H1 (cell line): ENCODE measurements at regions not wholly inside any gene's neighbourhood (a gene's known extent, or its start where the extent isn't known, plus 50 kb on each side); places are given as distances from the start of the nearest gene placed in this dataset.

ENCODE experiments used
- CTCF ChIA-PET: fragments of 300-600 bp; sonication (Branson Sonifier 250); formaldehyde crosslinking; loops from one replicate; lab custom pipeline; 2021; ENCODE audit not compliant: partially characterized antibody; lab: Charles Lee
- POLR2A ChIA-PET: fragments of 300-600 bp; sonication (Branson Sonifier 250); formaldehyde crosslinking; loops from one replicate; lab custom pipeline; 2021; ENCODE audit warnings: inconsistent platforms; ENCODE audit not compliant: partially characterized antibody; lab: Charles Lee
- DNase-seq, 2 experiments: peaks; one replicate each; pipeline versions ENCODE4 v3.0.0 to v3.0.0-alpha.2; 2010 to 2022; ENCODE audit warnings: low spot score in 2 of 2, low read depth in 1 of 2, mixed read lengths in 1 of 2
- FAIRE-seq: peaks from 2 replicates; lab custom pipeline; 2011; peaks lifted over from hg19 to GRCh38; lab: Jason Lieb, UNC
- H2AFZ ChIP-seq: 2 replicates; pipeline ENCODE4 v1.8.1; 2012; ENCODE audit warnings: low read length, inconsistent platforms
- H2AK5ac ChIP-seq: 2 replicates; pipeline ENCODE4 v1.6.1; 2013; ENCODE audit warnings: low read depth, low read length
- H2BK120ac ChIP-seq: replicated peaks from 2 replicates; pipeline ENCODE3; 2013; ENCODE audit warnings: low read depth, low read length, inconsistent platforms
- H2BK12ac ChIP-seq: 2 replicates; pipeline ENCODE4 v1.6.1; 2013; ENCODE audit warnings: low read depth, low read length
- H2BK15ac ChIP-seq: 2 replicates; pipeline ENCODE4 v1.6.1; 2013; ENCODE audit warnings: low read length
- H2BK20ac ChIP-seq: 2 replicates; pipeline ENCODE4 v1.6.1; 2013; ENCODE audit warnings: low read length
- H2BK5ac ChIP-seq: 2 replicates; pipeline ENCODE4 v1.6.1; 2013; ENCODE audit warnings: low read depth, low read length
- H3K14ac ChIP-seq: 2 replicates; pipeline ENCODE4 v1.6.1; 2013; ENCODE audit warnings: inconsistent platforms; ENCODE audit not compliant: insufficient read length
- H3K18ac ChIP-seq: 2 replicates; pipeline ENCODE4 v1.6.1; 2013; ENCODE audit warnings: low read length; ENCODE audit errors: extremely low read depth
- H3K23ac ChIP-seq: 2 replicates; pipeline ENCODE4 v1.6.1; 2013; ENCODE audit warnings: inconsistent platforms; ENCODE audit not compliant: insufficient read length
- H3K23me2 ChIP-seq: 2 replicates; pipeline ENCODE4 v1.6.1; 2013; ENCODE audit warnings: low read depth, low read length
- H3K27ac ChIP-seq: 2 replicates; pipeline ENCODE4 v1.6.1; 2011; ENCODE audit warnings: low read depth, low read length, inconsistent platforms
- H3K27me3 ChIP-seq, 4 experiments: replicated peaks in 1 of 4; 1 replicate in 1 of 4; 2 replicates in 3 of 4; pipeline versions ENCODE4 v1.6.1 to v1.8.1; 2011 to 2013; ENCODE audit warnings: low read length in 3 of 4, mild to moderate bottlenecking in 3 of 4, inconsistent platforms in 2 of 4, mixed read lengths in 2 of 4, moderate library complexity in 1 of 4; ENCODE audit not compliant: control insufficient read depth in 3 of 4, insufficient read depth in 3 of 4; ENCODE audit errors: extremely low read depth in 1 of 4
- H3K36me3 ChIP-seq, 4 experiments: 2 replicates each; pipeline versions ENCODE4 v1.6.1 to v1.8.1; 2011 to 2013; ENCODE audit warnings: mild to moderate bottlenecking in 4 of 4, low read length in 3 of 4, moderate library complexity in 2 of 4, control low read depth in 1 of 4, inconsistent platforms in 1 of 4; ENCODE audit not compliant: insufficient read depth in 4 of 4, control insufficient read depth in 2 of 4
- H3K4ac ChIP-seq: replicated peaks from 2 replicates; pipeline ENCODE3; 2013; ENCODE audit warnings: low read length, low read depth, mixed read lengths, inconsistent platforms; ENCODE audit not compliant: insufficient read length
- H3K4me1 ChIP-seq, 4 experiments: replicated peaks in 1 of 4; 1 replicate in 1 of 4; 2 replicates in 3 of 4; pipeline versions ENCODE4 v1.6.1 to v1.8.1; 2011 to 2013; ENCODE audit warnings: low read length in 3 of 4, inconsistent platforms in 2 of 4, mixed read lengths in 1 of 4; ENCODE audit not compliant: insufficient read depth in 4 of 4, control insufficient read depth in 3 of 4
- H3K4me2 ChIP-seq, 2 experiments: 2 replicates each; pipeline versions ENCODE4 v1.6.1 to v1.8.1; 2011 to 2013; ENCODE audit warnings: low read depth in 2 of 2, low read length in 2 of 2, control low read depth in 1 of 2, inconsistent platforms in 1 of 2, mild to moderate bottlenecking in 1 of 2; ENCODE audit not compliant: insufficient read depth in 1 of 2
- H3K4me3 ChIP-seq, 4 experiments: fragments of 200-600, 300-600 bp in 1 of 4; sonication (generic), shearing (Covaris generic), sonication (Bioruptor Twin) in 1 of 4; 2 replicates each; pipeline versions ENCODE4 v1.5.1 to v1.8.1; 2011 to 2016; ENCODE audit warnings: low read length in 4 of 4, low read depth in 3 of 4, control low read depth in 2 of 4, inconsistent platforms in 2 of 4, mild to moderate bottlenecking in 2 of 4, mixed read lengths in 1 of 4, moderate library complexity in 1 of 4; ENCODE audit not compliant: insufficient read depth in 2 of 4; ENCODE audit errors: extremely low read depth in 1 of 4
- H3K56ac ChIP-seq: replicated peaks from 2 replicates; pipeline ENCODE3; 2013; ENCODE audit warnings: low read depth, mild to moderate bottlenecking, mixed read lengths, low read length, inconsistent platforms; ENCODE audit not compliant: insufficient read length
- H3K79me1 ChIP-seq: 2 replicates; pipeline ENCODE4 v1.6.1; 2013; ENCODE audit warnings: low read depth, low read length, control low read depth
- H3K79me2 ChIP-seq, 2 experiments: 2 replicates each; pipeline versions ENCODE4 v1.6.1 to v1.8.1; 2012 to 2013; ENCODE audit warnings: low read length in 2 of 2, mild to moderate bottlenecking in 2 of 2, inconsistent platforms in 1 of 2; ENCODE audit not compliant: insufficient read depth in 2 of 2, control insufficient read depth in 1 of 2
- H3K9ac ChIP-seq, 4 experiments: replicated peaks in 1 of 4; 1 replicate in 1 of 4; 2 replicates in 3 of 4; pipeline versions ENCODE4 v1.6.1 to v1.8.1; 2011 to 2013; ENCODE audit warnings: low read depth in 3 of 4, low read length in 3 of 4, control low read depth in 2 of 4, mild to moderate bottlenecking in 2 of 4, moderate library complexity in 2 of 4, inconsistent platforms in 1 of 4; ENCODE audit errors: extremely low read depth in 1 of 4
- H3K9me3 ChIP-seq, 2 experiments: 2 replicates each; pipeline versions ENCODE4 v1.6.1 to v1.8.1; 2012 to 2013; ENCODE audit warnings: mild to moderate bottlenecking in 2 of 2, moderate library complexity in 2 of 2, control low read depth in 1 of 2, inconsistent platforms in 1 of 2, low read depth in 1 of 2, low read length in 1 of 2, mixed read lengths in 1 of 2; ENCODE audit not compliant: insufficient read depth in 2 of 2
- H4K20me1 ChIP-seq, 2 experiments: replicated peaks in 1 of 2; 2 replicates each; pipeline versions ENCODE3 to v1.8.1; 2011 to 2013; ENCODE audit warnings: inconsistent platforms in 2 of 2, low read length in 2 of 2, mild to moderate bottlenecking in 1 of 2; ENCODE audit not compliant: insufficient read depth in 2 of 2, control insufficient read depth in 1 of 2
- H4K5ac ChIP-seq: 2 replicates; pipeline ENCODE4 v1.6.1; 2013; ENCODE audit warnings: low read length, low read depth, mixed read lengths, inconsistent platforms; ENCODE audit not compliant: insufficient read length
- H4K8ac ChIP-seq: 2 replicates; pipeline ENCODE4 v1.8.0; 2013; ENCODE audit warnings: mild to moderate bottlenecking, moderate library complexity, low read length, inconsistent platforms; ENCODE audit not compliant: insufficient read depth; ENCODE audit errors: extremely low read depth
- H4K91ac ChIP-seq: replicated peaks from 2 replicates; pipeline ENCODE3; 2013; ENCODE audit warnings: low read length, mixed read lengths, inconsistent platforms; ENCODE audit not compliant: insufficient read length
- BCL11A ChIP-seq, 2 experiments: IDR thresholded peaks; one replicate each; pipeline ENCODE4 v1.6.1; 2011; ENCODE audit warnings: low read depth in 2 of 2, low read length in 2 of 2, mild to moderate bottlenecking in 2 of 2
- GABPA ChIP-seq: IDR thresholded peaks from 2 replicates; pipeline ENCODE4 v1.6.1; 2011; ENCODE audit warnings: mild to moderate bottlenecking, low read length, moderate library complexity, borderline replicate concordance; ENCODE audit not compliant: insufficient read depth
- SP4 ChIP-seq: IDR thresholded peaks from 2 replicates; pipeline ENCODE4 v1.6.1; 2012; ENCODE audit warnings: low read length, inconsistent platforms
- WGBS, 2 experiments: shearing (Covaris generic) in 1 of 2; methylation state at CpG; one replicate each; pipeline versions ENCODE4 v1.1.6 to v1.1.7; 2013 to 2015; ENCODE audit warnings: low lambda C conversion rate in 2 of 2, mixed read lengths in 2 of 2, inconsistent platforms in 1 of 2, low coverage in 1 of 2, missing lambda C conversion rate in 1 of 2; ENCODE audit not compliant: insufficient replicate concordance in 2 of 2, insufficient coverage in 1 of 2, insufficient read length in 1 of 2; ENCODE audit errors: extremely low coverage in 1 of 2, missing lambda C conversion rate in 1 of 2; 5-methylcytosine and 5-hydroxymethylcytosine counted together

- Histone ChIP-seq H3K4me1 (peaks cover 0 to 2% (median 0%) of the 10 kb centered on the region in 4 experiments; a peak in 1 of 7 replicates), H3K27me3 (no peaks in the 10 kb centered on the region), H3K79me1 (no peaks in the 10 kb centered on the region), H3K18ac (no peak overlapping the region), H2BK20ac (no peak overlapping the region), H3K4me3 (no peak overlapping the region), H2BK120ac (no peak overlapping the region), H3K9me3 (no peaks in the 10 kb centered on the region), H3K4ac (no peak overlapping the region), H2AK5ac (no peak overlapping the region), H3K9ac (no peak overlapping the region), H2BK12ac (no peak overlapping the region), H2BK15ac (no peak overlapping the region), H3K56ac (no peak overlapping the region), H2AFZ (no peak overlapping the region), H3K14ac (no peak overlapping the region), H3K23ac (no peak overlapping the region), H3K36me3 (no peaks in the 10 kb centered on the region), H3K79me2 (no peaks in the 10 kb centered on the region), H4K20me1 (no peaks in the 10 kb centered on the region), H3K27ac (no peak overlapping the region), H3K23me2 (no peaks in the 10 kb centered on the region), H3K4me2 (no peak overlapping the region), H2BK5ac (no peak overlapping the region), H4K91ac (no peak overlapping the region), H4K8ac (no peak overlapping the region), H4K5ac (no peak overlapping the region)
- POLR2A ChIA-PET, result no interaction called here
- CTCF ChIA-PET, result interaction anchor here (0.6 kb wide), 1 partner anchor 43 kb away, joined by 4 read pairs; no protein-coding TSS in a partner anchor
- no peak for DNase-seq
- no peak for FAIRE-seq
- 78 to 100% methylated on average over 2 to 9 of the region's 9 CpGs for WGBS, 2 experiments
- TF ChIP-seq SP4, result no peak
- no peak for TF ChIP-seq BCL11A (IDR thresholded peaks at IDR 0.05; ENCODE audit: low read depth in 2 of 2, low read length in 2 of 2)
- TF ChIP-seq GABPA, result no peak
Observed at GRCh38 chr3:77931255-77932009, 891.5 kb downstream of the ROBO2 start.
